ENCODE measurements at regions not wholly inside any gene's neighbourhood (a gene's known extent, or its start where the extent isn't known, plus 50 kb on each side); places are given as distances from the start of the nearest gene placed in this dataset.

DNA sequence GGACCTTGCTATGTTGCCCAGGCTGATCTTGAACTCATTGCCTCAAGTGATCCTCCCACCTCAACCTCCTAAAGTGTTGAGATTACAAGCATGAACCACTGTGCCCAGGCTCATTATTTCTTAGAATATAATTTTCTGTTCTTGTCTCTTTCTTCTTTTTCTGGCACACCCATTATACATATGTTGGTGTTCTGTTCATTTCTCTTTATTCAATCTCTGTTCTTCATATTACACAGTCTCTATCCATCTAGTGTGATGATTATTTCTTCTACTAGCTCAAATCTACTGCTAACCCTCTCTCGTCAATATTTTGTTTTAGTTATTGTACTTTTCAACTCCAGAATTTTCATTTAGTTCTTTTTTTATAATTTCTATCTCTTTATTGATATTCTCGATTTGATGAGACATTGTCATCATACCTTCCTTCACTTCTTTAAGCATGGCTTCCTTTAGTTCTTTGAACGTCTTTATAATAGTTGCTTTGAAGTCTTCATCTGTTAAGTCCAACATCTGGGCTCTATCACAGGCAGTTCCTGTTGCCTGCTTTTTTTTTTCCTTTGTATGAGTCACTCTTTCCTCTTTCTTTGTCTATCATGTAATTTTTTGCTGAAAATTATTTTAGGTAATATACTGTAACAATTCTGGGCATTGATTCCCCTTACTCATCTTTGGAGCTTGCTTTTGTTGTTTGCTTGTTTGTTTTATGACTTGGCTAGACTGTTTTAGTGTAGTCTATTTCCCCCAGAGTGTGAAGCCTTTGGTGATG, 196.4 kb upstream of the NABP1 start:
- no peak overlapping the region for H3K9ac ChIP-seq (ENCODE audit: low read length)
- no TSS peak for BruUV-seq (replicated peaks)
- intact Hi-C loops (cut with micrococcal nuclease): no loop called here
- no peak overlapping the region for H3K4me2 ChIP-seq (ENCODE audit: low read length)
- no peaks in the 10 kb centered on the region for H3K36me3 ChIP-seq (ENCODE audit: low read depth, low read length)
- TF ChIP-seq EZH2 (IDR thresholded peaks at IDR 0.05; ENCODE audit: low read length, unreplicated experiment) (no peak), EZH2phosphoT487 (IDR thresholded peaks at IDR 0.05; ENCODE audit: borderline replicate concordance, low read length) (no peak)
- TF ChIP-seq, protein P1, sequence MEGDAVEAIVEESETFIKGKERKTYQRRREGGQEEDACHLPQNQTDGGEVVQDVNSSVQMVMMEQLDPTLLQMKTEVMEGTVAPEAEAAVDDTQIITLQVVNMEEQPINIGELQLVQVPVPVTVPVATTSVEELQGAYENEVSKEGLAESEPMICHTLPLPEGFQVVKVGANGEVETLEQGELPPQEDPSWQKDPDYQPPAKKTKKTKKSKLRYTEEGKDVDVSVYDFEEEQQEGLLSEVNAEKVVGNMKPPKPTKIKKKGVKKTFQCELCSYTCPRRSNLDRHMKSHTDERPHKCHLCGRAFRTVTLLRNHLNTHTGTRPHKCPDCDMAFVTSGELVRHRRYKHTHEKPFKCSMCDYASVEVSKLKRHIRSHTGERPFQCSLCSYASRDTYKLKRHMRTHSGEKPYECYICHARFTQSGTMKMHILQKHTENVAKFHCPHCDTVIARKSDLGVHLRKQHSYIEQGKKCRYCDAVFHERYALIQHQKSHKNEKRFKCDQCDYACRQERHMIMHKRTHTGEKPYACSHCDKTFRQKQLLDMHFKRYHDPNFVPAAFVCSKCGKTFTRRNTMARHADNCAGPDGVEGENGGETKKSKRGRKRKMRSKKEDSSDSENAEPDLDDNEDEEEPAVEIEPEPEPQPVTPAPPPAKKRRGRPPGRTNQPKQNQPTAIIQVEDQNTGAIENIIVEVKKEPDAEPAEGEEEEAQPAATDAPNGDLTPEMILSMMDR (conservative IDR thresholded peaks at IDR 0.05; ENCODE audit: low read depth, low read length): no peak
- DNase-seq: no peak
- POLR2A ChIA-PET (ENCODE audit: unreplicated experiment): no interaction called here
- no peaks in the 10 kb centered on the region for H3K79me2 ChIP-seq (ENCODE audit: low read length)
- H3F3A ChIP-seq (ENCODE audit: low read length, unreplicated experiment): no peaks in the 10 kb centered on the region
- no peak overlapping the region for H2AFZ ChIP-seq (ENCODE audit: low read length)
- CTCF ChIA-PET: no interaction called here
- no peaks in the 10 kb centered on the region for H4K20me1 ChIP-seq (ENCODE audit: low read length)
- no peak overlapping the region for H3K4me3 ChIP-seq (ENCODE audit: low read length)
- H3K4me1 ChIP-seq (ENCODE audit: insufficient read depth, low read length): peaks cover 1% of the 10 kb centered on the region
- peaks cover 19% of the 10 kb centered on the region for H3K9me3 ChIP-seq (ENCODE audit: low read length)
- no peak for ATAC-seq
- H3K27me3 ChIP-seq (ENCODE audit: low read length): no peaks in the 10 kb centered on the region
- H3K9me2 ChIP-seq (replicated peaks; ENCODE audit: low read length): no peaks in the 10 kb centered on the region
- H3K27ac ChIP-seq (ENCODE audit: low read length): no peak overlapping the region

DNA sequence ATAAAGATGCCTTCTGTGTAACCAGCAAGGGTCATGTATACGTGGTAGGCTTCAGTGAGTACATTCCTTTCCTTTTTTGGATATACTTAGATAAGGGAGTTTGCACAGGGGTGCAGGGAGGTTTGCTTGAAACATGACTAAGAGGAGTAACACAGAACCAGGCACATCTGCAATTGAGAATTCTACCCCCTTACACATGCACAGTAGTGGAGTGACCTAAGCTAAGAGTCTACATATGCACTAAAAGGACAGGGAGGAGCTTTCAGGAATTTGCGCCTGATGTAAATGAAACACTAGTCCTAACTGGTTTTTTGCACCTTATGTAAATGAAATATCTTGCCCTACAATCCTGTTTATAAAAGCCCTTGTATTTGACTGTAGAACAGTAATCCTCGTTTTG, 194.8 kb upstream of the NABP1 start:
- no peak overlapping the region for H3K4me3 ChIP-seq (ENCODE audit: low read length)
- peaks cover 12% of the 10 kb centered on the region for H3K4me1 ChIP-seq (ENCODE audit: insufficient read depth, low read length)
- no peaks in the 10 kb centered on the region for H3K79me2 ChIP-seq (ENCODE audit: low read length)
- no peak overlapping the region for H3K4me2 ChIP-seq (ENCODE audit: low read length)
- DNase-seq (no peak), ATAC-seq (no peak)
- no peak overlapping the region for H3K27ac ChIP-seq (ENCODE audit: low read length)
- H3K9ac ChIP-seq (ENCODE audit: low read length): no peak overlapping the region
- TF ChIP-seq, protein P1 (conservative IDR thresholded peaks at IDR 0.05; ENCODE audit: low read depth, low read length): no peak
- no peak for TF ChIP-seq EZH2 (IDR thresholded peaks at IDR 0.05; ENCODE audit: low read length, unreplicated experiment)
- TF ChIP-seq EZH2phosphoT487 (IDR thresholded peaks at IDR 0.05; ENCODE audit: borderline replicate concordance, low read length): no peak
- no peaks in the 10 kb centered on the region for H3K27me3 ChIP-seq (ENCODE audit: low read length)
- H4K20me1 ChIP-seq (ENCODE audit: low read length): no peaks in the 10 kb centered on the region
- intact Hi-C loops (cut with micrococcal nuclease): no loop called here
- H2AFZ ChIP-seq (ENCODE audit: low read length): no peak overlapping the region
- POLR2A ChIA-PET (ENCODE audit: unreplicated experiment): no interaction called here
- BruUV-seq (replicated peaks): no TSS peak
- H3K9me2 ChIP-seq (replicated peaks; ENCODE audit: low read length): no peaks in the 10 kb centered on the region
- H3K9me3 ChIP-seq (ENCODE audit: low read length): peaks cover 19% of the 10 kb centered on the region
- H3K36me3 ChIP-seq (ENCODE audit: low read depth, low read length): no peaks in the 10 kb centered on the region
- no peaks in the 10 kb centered on the region for H3F3A ChIP-seq (ENCODE audit: low read length, unreplicated experiment)
- CTCF ChIA-PET: no interaction called here

DNA sequence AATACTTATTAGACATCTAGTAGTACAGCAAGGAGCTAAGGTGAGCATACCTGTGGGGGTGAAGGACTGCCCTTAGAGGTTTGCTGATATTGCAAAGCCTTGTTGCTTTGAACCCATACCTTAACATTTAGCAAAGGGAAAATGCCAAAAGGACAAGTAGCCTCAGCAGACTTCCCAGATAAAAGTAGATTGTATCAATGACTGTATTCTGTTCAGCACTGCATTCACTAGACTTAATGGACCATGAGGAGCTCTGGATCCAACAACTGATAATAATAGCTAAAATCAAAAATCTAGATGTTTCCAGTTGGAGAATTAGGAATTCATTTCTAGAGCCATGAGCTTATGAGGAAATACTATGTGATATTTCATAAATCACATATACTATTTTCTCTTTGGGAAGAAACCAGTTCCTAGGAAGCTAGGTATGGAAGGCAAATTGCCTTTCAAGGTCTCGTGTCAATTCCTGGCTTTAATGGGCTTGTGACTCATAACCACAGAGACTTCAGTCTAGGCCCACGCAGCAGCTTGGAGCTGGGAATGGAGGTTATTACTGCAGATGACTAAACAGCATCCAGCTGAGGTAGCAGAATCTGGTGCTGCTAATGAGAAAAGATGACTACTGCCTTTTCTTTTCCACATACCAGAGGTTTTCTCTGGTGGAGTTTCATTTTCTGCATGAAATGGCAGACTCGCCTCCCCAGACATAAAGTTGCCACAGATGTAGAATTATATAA, 191.2 kb upstream of the NABP1 start:
- TF ChIP-seq EZH2 (IDR thresholded peaks at IDR 0.05; ENCODE audit: low read length, unreplicated experiment) (no peak), EZH2phosphoT487 (IDR thresholded peaks at IDR 0.05; ENCODE audit: borderline replicate concordance, low read length) (no peak)
- TF ChIP-seq, protein P1 (conservative IDR thresholded peaks at IDR 0.05; ENCODE audit: low read depth, low read length): no peak
- DNase-seq: peak; percentile 90
- H3K4me2 ChIP-seq (ENCODE audit: low read length): peak overlapping the region; percentile 36; the same call in 1 of the 2 replicates
- H3K27ac ChIP-seq (ENCODE audit: low read length): peak overlapping the region; percentile 8
- H2AFZ ChIP-seq (ENCODE audit: low read length): no peak overlapping the region
- ChIA-PET CTCF (no interaction called here), POLR2A (ENCODE audit: unreplicated experiment) (no interaction called here)
- no peaks in the 10 kb centered on the region for H3K9me2 ChIP-seq (replicated peaks; ENCODE audit: low read length)
- intact Hi-C loops (cut with micrococcal nuclease): loop anchor here (5.0 kb wide), 1 partner anchor 74 kb away; no protein-coding TSS in a partner anchor
- H3K79me2 ChIP-seq (ENCODE audit: low read length): no peaks in the 10 kb centered on the region
- peaks cover 12% of the 10 kb centered on the region for H3K4me1 ChIP-seq (ENCODE audit: insufficient read depth, low read length)
- no peaks in the 10 kb centered on the region for H4K20me1 ChIP-seq (ENCODE audit: low read length)
- no TSS peak for BruUV-seq (replicated peaks)
- H3K9ac ChIP-seq (ENCODE audit: low read length): no peak overlapping the region
- H3K27me3 ChIP-seq (ENCODE audit: low read length): no peaks in the 10 kb centered on the region
- no peak overlapping the region for H3K4me3 ChIP-seq (ENCODE audit: low read length)
- ATAC-seq: peak; percentile 99
- peaks cover 10% of the 10 kb centered on the region; the same call in 1 of the 2 replicates for H3K9me3 ChIP-seq (ENCODE audit: low read length)
- H3K36me3 ChIP-seq (ENCODE audit: low read depth, low read length): no peaks in the 10 kb centered on the region
- H3F3A ChIP-seq (ENCODE audit: low read length, unreplicated experiment): no peaks in the 10 kb centered on the region
